Tibial nerve (tissue), 4 donors: ENCODE measurements at regions not wholly inside any gene's neighbourhood (a gene's known extent, or its start where the extent isn't known, plus 50 kb on each side); places are given as distances from the start of the nearest gene placed in this dataset.

Source experiments
- CTCF ChIP-seq, 5 experiments: fragments of 200-600 bp in 3 of 5; fragments of 450-650 bp in 2 of 5; sonication (generic) in 3 of 5; IDR thresholded peaks; one replicate each; pipeline ENCODE4 v1.5.1; 2016 to 2019; ENCODE audit warnings: antibody characterized with exemption in 5 of 5, mild to moderate bottlenecking in 3 of 5, moderate library complexity in 2 of 5
- EP300 ChIP-seq, 2 donors: sonication (generic); formaldehyde crosslinking; IDR thresholded peaks; one replicate each; pipeline ENCODE4 v1.6.1; 2017; ENCODE audit warnings: antibody characterized with exemption in 2 of 2, mild to moderate bottlenecking in 1 of 2
- POLR2A ChIP-seq, 2 donors: fragments of 450-650 bp; IDR thresholded peaks; one replicate each; pipeline ENCODE4 v1.6.1; 2017; ENCODE audit warnings: antibody characterized with exemption in 2 of 2, mild to moderate bottlenecking in 2 of 2, moderate library complexity in 2 of 2

- TF ChIP-seq CTCF (IDR thresholded peaks at IDR 0.05) (no peak), POLR2A (IDR thresholded peaks at IDR 0.05) (no peak), EP300 (IDR thresholded peaks at IDR 0.05) (no peak)
These were observed 617.5 kb upstream of the KLF12 start for GRCh38 chr13:74751739-74752138.
